ENCODE measurements at regions not wholly inside any gene's neighbourhood (a gene's known extent, or its start where the extent isn't known, plus 50 kb on each side); places are given as distances from the start of the nearest gene placed in this dataset.
"Not testable (repeated sequence)": the region's sequence is repeated elsewhere in the genome, so short reads cannot be mapped to it uniquely, and the experiment has no call there.

DNA sequence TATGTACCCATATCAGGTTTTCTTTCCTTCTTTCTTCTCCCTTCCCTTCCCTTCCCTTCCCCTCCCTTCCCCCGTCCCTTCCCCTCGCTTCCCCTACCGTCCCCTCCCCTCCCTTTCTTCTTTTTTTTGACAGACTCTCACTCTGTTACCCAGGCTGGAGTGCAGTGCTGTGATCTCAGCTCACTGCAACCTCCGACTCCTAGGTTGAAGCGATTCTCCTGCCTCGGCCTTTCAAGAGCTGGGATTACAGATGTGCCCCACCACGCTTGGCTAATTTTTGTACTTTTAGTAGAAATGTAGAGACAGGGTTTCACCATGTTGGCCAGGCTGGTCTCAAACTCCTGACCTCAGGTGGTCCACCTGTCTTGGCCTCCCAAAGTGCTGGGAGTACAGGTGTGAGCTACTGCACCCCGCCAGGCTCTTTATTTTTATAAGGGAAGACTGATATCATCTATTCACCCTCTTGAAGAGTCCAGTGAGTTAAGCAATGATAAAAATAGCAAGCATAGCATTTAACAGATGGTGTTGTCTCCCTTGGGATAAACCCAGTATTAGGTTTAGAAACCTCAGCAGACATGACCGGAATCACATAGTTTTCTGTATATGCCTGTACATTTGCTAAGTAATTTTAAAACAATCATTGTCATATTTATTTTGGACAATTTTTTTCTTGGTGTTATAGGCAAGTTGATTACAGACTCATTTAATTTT is 888.4 kb downstream of the TRIB2 start:
- no peak for DNase-seq (ENCODE audit: low read depth)

DNA sequence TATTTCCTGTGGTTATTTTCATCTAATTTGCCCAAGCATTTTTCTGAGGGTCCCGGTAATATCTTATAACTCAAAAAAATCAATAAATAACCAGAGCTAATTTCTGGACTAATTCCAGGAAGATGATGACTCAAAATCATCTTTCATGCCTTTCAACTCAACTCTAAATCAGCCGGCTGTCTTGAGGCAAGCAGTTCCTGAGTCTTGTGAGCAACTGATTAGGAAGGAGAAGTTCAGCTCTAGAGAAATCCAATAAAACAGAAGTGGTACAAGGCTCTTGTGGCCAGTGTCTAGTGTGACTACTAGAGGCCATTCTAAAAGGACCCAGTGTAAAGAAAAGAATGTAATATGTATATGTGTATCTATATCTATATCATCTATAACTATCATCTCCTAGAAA is 890.4 kb downstream of the TRIB2 start:
- no peak for DNase-seq (ENCODE audit: low read depth)

DNA sequence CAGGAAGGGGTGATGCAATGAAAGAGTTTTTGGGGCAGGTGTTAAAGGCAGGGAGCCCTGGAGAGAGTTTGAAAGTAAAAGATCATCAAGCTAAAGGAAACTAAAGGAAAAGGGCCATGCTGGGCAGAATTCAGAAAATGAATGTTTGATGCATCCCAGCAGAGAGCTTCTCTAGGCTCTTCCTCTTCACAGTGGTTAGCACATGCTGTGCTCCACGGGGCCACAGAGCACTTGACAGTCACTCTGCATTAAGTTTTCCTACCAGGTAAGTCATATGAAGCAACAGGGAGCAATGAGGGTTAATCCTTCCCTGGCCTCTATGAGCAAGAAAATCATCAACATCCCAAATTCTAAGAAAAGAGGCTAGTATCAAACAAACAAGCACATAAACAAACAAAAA is 895.2 kb downstream of the TRIB2 start:
- no peak for DNase-seq (ENCODE audit: low read depth)

DNA sequence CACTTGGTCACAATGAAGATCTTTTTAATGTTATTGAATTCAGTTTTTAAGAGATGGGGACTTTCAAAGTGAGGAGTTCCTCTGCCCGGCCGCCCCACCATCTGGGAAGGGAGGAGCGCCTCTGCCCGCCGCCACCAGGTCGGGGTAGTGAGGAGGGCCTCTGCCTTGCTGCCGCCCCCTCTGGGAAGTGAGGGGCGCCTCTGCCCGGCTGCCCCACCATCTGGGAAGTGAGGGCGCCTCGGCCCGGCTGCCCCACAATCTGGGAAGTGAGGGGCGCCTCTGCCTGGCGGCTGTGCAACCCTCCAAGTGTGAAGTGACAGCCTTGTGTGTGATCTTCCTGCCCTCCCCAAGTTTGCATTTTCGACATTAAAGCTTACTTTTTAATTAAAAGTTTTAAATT is 899.3 kb downstream of the TRIB2 start:
- no peak for DNase-seq (ENCODE audit: low read depth)

DNA sequence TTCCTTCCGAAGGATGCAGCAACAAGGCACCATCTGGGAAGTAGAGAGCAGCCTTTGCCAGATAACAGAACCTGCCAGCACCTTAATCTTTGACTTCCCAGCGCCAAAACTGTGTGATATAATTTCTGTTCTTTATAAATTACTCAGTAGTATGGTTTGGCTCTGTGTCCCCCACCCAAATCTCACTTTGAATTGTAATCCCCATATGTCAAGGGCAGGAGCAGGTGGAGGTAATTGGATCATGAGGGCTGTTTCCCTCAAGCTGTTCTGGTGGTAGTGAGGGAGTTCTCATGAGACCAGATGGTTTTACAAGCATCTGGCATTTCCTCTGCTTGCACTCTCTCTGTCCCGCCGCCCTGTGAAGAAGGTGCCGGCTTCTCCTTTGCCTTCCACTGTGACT is 899.9 kb downstream of the TRIB2 start:
- DNase-seq (ENCODE audit: low read depth) = no peak

DNA sequence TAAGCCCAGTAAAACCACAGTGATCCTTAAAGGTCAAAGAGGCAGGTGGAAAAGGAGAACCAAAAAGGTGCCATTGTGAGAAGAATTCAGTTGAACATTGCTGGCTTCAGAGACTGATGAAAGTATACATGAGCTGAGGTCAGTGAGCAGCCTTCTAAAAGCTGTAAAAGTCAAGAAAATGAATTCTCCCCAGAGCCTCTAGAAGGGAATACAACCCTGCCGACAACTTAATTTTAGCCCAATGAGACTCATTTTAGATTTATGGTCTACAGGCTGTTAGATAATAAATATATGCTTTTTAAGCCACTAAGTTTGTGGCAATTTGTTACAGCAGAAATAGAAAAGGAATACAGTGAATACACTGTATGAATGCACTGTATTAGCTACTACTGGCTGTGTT is 911.4 kb downstream of the TRIB2 start:
- no peak for DNase-seq (ENCODE audit: low read depth)

DNA sequence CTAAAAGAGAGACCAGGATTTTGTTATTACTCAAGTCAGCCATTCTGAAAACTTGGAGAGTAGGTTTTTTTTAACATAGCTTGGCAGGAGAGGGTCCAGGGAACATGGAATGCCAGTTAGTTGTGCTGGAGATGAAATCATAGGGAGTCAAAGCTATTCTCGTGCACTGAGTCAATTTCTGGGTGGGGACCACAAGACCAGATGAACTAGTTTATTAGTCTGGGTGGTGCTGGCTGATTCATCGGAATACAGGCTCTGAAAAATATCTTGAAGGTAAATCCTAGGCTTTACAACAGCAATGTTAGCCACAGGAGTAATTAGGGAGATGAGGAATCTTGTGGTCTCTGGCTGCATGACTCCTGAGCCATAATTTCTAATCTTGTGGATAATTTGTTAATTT is 921.4 kb downstream of the TRIB2 start:
- no peak for DNase-seq (ENCODE audit: low read depth)

DNA sequence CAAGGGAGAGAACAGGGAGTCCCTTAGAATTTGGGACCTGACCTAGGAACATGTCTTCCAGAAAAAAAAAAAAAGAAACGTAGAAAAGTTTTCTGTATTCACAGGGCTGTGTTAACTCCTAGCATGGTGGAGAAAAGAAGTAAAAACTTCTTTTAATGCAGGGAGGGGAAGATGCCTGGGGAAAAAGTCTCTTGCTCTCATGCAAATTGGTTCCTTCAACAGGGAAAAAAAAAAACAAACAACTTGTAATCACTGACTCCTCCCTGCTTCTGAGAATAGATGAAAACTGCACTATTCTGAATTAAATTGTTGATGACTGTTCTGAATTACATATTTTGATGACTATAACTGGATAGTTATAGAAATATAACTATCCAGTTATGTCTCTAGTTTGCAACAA is 933.2 kb downstream of the TRIB2 start:
- DNase-seq (ENCODE audit: low read depth) = no peak

DNA sequence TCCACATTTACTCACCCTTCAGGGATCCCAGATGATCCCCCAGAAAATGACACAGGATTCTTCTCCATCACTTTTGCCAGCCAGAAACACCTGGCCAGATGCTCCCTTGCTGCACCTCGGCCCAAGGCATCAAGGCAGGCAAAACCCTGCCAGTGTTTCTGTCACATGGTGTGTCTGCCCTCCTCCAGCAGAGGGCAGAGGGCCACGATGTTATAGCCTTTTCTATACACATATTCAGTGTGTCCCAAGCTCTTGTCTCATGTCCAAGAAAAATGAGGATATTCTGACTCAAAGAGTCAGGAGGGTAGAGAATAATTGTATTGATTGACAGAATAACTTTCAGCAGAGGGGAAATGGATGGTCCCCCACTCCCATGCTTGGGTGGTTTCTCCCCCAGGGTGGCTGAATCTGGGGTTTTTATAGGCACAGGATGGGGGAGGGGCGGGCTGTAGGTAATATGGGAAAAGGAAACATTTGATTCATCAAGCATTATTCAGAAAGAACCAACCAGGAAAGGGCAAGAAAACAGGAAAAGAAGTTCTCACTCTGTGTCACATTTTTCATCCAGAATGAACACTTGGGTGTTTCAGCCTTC is 933.9 kb downstream of the TRIB2 start:
- no peak for DNase-seq (ENCODE audit: low read depth)

DNA sequence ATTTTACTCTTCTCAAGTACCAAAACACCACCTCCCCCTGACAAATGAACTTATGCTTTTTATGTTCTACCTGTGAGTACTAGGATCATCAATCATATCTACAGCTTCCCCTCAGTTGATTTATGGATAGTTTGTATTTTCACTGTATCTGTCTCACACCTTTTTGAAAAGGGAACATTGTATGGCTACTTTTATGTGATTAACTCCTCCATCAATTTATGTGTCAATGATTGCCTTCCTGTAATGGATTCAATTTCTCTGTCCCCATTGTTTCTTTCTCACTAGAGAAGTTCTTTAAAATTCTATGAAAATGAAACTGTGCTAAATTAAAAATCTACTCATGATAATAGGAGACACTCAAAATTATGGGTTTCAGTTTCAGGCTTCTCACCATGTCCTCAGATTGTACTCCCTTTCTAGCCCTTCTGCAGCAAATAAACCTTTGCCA is 935.0 kb downstream of the TRIB2 start:
- no peak for DNase-seq (ENCODE audit: low read depth)

DNA sequence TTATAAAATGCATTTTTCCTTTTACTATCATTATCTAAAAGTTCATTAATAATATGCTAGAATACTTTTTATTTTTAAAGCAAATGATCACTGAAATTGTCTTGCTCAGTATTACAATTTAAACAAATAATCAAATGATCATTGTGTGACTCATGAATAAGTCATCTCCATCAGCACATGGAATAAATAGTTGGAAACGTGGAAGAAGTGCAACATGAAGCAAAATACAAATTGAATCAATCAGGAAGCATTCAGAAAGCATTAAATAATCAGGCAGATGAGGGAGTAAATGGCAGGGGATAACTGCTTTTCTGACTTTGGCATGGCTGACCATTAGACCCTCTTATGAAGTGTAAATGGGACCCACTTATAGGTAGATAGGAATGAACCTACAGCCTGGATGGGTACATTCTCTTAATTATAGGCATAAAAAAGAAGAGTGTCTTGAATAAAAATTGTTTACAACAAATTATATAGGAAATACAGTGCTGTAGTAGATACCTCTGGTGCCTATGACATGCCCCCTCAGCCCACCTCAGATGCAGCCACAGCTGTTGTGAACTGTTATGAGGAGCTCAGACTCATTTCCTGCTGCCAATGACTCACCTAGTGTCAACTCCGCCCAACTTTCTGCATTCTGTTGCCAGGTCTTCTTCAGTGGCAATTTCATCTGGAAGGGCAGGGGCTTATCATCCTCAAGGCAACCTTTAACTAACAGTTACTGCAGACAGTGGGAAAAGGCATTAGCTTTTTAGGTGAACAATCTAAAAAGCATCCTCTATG is 936.0 kb downstream of the TRIB2 start:
- no peak for DNase-seq (ENCODE audit: low read depth)

DNA sequence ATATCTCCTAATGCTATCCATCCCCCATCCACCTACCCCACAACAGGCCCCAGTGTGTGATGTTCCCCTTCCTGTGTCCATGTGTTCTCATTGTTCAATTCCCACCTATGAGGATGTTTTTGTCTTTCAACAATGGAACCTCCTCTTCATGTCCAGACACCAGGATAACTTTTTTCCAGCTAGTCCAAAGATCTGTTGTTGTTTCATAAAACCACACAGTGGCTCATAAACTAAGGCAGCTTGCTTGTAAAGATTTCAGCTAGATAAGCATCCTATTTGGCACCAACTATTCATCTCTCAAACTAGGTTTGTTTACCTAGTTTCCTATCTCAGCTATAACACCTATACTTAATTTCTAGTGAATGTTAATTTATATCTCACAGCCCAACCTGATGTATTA is 937.7 kb downstream of the TRIB2 start:
- no peak for DNase-seq (ENCODE audit: low read depth)

DNA sequence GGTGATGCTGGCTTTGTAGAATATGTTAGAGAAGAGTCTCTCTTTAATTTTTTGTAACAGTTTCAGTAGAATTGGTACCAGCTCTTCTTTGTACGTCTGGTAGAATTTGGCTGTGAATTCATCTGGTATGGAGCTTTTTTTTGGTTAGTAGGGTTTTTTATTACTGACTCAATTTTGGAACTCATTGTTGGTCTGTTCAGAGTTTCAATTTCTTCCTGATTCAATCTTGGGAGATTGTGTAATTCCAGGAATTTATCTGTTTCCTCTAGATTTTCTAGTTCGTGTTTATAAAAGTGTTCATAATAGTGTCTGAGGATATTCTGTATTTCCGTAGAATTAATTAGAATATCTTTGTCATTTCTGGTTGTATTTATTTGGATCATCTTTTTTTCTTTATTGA is 943.5 kb downstream of the TRIB2 start:
- no peak for DNase-seq (ENCODE audit: low read depth)

DNA sequence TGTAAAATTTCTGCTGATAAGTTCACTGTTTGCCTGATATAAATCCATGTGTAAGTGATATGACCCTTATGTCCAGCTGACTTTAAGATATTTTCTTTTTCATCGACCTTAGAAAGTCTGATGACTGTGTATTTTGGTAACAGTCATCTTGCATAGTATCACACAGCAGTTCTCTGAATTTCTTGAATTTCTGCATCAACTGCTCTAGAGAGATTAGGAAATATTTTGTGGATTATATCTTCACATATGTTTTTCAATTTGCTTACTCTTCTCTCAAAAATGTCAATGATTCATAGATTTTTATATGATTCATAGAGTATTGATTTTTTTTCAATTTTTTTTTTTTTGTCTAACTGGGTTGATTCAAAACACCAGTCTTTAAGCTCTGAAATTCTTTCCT is 945.3 kb downstream of the TRIB2 start:
- no peak for DNase-seq (ENCODE audit: low read depth)

DNA sequence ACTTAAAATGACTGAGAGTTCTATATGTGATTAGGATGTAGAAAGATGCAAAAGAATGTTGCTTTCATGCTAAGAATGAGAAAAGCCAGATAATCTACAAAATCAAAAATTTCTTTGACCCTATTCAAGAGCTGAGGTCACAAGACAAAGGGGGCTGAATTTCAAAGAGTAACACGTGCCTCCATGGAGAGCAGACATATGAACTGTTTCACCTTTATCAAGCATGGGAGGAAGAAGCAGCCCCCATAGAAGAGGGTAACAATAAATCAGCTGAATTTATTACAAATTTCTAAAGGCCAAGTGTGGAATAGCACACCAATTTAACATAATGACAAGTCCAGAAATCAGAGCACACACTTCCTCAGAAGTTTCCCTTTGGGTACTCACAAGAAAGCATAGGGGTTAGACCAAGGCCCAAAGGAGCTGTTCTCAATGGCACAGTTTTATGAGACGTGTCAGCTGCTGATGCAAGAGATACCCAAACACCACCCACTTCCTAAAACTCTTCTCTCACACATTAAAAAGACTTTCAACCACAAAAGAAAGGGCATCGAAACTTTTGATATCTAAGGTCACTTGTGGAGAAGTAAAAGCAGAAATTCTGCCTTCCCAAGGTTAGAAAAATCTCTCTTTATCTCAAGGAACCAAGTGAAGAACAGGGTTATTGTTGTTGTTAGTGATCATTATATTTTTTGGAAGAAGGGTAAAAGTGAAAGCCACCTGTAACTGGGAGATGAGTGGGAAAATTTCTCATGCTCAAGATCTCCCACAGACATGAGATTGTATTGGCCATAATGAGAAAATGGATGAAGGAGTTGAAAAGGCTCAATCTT is 950.1 kb downstream of the TRIB2 start:
- DNase-seq (ENCODE audit: low read depth) = no peak

DNA sequence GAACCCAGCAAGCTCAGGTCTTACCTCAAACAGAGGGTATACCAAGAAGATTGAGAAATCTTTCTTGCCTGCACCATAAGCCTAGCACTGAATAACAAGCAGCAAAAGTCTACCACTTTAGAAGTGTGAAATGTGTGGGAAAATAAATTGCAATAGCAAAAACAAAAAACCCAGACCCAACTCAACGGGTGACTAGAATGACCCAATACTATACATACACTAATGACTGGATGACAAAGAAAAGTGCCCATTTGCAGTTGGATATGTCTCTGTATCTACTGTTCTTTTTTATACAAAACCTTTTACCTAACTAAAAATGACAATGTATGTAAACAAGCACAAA is 950.6 kb downstream of the TRIB2 start:
- DNase-seq (ENCODE audit: low read depth) = no peak

DNA sequence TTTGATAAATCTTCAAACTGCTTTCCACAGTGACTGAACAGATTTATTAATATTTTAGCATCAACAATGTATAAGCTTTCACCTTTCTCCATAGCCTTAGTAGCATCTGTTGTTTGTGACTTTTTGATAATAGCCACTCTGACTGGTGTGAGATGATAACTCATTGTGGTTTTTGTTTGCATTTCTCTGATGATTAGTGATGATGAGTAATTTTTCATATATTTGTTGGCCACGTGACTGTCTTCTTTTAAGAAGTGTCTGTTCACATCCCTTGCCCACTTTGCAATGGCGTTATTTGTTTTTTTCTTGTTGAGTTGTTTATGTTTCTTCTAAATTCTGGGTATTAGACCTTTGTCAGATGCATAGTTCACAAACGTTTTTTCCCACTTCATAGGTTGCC is 952.9 kb downstream of the TRIB2 start:
- DNase-seq (ENCODE audit: low read depth) = no peak

DNA sequence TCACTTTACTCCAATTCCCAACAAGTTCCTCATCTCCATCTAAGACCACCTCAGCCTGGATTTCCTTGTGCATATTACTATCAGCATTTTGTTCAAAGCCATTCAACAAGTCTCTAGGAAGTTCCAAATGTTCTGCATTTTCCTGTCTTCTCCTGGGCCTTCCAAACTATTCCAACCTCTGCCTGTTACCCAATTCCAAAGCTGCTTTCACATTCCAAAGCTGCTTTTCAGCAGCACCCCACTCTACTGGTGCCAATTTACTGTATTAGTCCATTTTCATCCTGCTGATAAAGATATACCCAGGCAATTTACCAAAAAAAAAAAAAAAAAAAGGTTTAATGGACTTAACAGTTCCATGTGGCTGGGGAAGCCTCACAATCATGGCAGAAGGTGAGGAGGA is 957.1 kb downstream of the TRIB2 start:
- not testable (repeated sequence) for DNase-seq (ENCODE audit: low read depth)

DNA sequence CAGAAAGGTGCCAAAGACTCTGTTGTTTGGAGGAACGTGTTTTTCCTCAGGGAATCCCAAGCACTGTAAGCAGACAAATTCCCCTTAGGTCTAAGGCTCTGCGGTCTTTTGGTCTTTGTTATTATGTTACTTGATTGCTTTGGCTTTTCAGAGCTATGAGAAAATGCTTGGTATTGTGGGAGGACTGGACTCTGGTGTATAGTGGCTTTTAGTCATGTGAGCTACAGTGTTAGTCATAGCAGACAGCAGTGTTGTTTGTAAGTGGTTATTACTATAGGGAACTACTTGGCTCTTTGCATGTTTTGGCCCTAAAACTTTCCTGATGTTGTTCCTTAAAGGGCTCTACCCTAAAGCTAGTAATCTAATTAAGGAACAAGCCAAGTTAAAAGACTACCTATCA is 956.2 kb upstream of the LRATD1 start:
- no peak for DNase-seq (ENCODE audit: low read depth)

DNA sequence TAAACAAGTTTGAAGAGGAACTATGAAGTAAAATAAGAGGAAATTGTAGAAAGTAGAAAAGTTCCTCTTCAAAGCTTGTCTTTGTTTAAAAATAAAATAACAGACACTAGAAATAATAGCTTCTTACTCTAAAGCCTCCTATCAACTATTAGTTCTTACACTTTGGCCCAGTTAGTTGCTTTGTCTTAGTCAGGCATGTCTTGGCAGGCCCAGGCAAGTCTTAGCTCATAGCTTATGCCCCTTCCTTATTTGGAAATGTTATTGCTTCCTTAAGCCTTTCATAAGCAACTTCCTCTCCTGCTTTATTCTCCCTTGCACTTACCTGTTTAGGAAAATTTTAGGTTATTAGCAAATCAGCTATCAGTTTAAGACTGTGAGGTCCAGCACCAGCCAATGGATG is 950.6 kb upstream of the LRATD1 start:
- DNase-seq (ENCODE audit: low read depth) = no peak

DNA sequence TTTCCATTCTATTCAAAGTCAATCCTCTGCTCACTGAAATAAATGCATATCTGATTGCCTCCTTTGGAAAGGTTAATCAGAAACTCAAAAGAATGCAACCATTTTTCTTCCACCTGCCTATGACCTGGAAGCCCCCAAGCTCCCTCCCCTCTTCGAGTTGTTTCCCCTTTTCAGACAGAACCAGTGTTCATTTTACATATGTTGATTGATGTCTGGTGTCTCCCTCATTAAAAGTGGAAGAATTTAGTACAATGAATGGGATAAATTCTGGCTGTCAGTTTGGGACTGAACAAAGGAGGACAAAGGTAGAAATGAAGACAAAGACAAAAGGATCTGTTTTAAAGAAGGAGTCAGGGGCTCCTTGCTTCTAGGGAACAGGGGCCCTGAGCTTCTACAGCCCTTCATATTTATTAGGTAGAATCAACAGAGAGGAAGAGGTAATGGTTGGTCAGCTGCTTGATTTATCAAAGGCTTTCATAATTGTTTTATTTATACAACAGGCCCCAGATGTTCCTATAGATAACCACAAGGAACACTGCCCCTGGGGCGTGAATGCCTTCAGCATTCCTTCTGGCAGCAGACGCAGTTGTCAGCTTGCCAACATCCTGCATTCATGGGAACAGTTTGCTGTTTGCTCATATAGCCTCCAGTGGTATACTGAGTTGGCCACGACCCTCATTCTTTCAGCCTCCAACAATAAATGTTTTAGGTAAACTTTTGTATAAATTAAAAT is 949.8 kb upstream of the LRATD1 start:
- peak; percentile 1 for DNase-seq (ENCODE audit: low read depth)

DNA sequence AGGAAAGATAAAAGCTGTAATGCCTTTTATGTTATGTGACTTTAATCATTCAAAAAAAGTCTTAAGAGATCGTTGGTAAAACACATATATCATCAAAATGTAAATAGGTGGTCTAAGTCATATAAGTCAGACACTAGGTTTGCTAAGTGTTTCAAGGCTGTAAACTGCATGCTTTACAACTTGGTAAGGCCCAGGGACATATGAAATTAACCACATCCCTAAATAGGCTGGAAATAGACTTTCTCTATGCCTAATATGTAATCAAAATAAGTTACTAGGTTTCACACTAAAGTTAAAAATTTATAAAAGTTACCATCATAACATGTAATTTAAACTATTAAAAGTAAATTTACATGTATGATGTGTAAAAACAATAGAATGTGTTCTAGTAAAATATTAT is 946.3 kb upstream of the LRATD1 start:
- no peak for DNase-seq (ENCODE audit: low read depth)
